ENCODE measurements at regions not wholly inside any gene's neighbourhood (a gene's known extent, or its start where the extent isn't known, plus 50 kb on each side); places are given as distances from the start of the nearest gene placed in this dataset.
"Not testable (repeated sequence)": the region's sequence is repeated elsewhere in the genome, so short reads cannot be mapped to it uniquely, and the experiment has no call there.

DNA sequence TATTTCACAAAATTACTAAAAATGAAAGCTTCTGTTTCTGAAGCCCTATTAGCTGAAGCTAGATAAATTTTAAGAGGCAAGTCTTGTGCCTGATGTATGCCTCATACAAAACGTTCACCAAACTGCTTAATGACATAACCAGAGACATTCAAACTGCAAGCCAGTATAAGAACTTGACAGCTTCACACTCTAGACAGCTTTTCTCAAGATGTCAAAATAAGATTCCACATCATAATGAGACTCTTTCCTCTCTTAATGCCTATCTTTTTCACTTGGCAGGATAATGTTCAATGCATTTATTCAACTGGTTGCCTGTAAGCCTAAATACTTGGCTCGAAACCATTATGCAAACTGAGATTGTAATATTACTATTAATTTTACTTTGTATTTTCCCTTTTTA is 424.0 kb downstream of the LTN1 start:
- no peak overlapping the region for H3K27ac ChIP-seq (ENCODE audit: low read depth in 1 of 2, low read length in 2 of 2)
- no peak overlapping the region for H3K9ac ChIP-seq (ENCODE audit: insufficient read depth, low read length, poor library complexity, severe bottlenecking)
- no peaks in the 10 kb centered on the region for H3K27me3 Mint-ChIP-seq (ENCODE audit: low read depth in 3 of 3)
- TF ChIP-seq, protein P1, sequence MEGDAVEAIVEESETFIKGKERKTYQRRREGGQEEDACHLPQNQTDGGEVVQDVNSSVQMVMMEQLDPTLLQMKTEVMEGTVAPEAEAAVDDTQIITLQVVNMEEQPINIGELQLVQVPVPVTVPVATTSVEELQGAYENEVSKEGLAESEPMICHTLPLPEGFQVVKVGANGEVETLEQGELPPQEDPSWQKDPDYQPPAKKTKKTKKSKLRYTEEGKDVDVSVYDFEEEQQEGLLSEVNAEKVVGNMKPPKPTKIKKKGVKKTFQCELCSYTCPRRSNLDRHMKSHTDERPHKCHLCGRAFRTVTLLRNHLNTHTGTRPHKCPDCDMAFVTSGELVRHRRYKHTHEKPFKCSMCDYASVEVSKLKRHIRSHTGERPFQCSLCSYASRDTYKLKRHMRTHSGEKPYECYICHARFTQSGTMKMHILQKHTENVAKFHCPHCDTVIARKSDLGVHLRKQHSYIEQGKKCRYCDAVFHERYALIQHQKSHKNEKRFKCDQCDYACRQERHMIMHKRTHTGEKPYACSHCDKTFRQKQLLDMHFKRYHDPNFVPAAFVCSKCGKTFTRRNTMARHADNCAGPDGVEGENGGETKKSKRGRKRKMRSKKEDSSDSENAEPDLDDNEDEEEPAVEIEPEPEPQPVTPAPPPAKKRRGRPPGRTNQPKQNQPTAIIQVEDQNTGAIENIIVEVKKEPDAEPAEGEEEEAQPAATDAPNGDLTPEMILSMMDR (IDR thresholded peaks at IDR 0.05): no peak
- no peaks in the 10 kb centered on the region for H3K79me2 ChIP-seq (ENCODE audit: insufficient read depth, low read length)
- H3K36me3 ChIP-seq (replicated peaks in 1 of 2; ENCODE audit: control insufficient read depth in 1 of 2, insufficient read depth in 2 of 2, low read length in 2 of 2): no peaks in the 10 kb centered on the region
- no peak overlapping the region for H3K4me3 ChIP-seq (replicated peaks in 1 of 3; ENCODE audit: low read depth in 2 of 3, low read length in 3 of 3)
- DNase-seq: no peak
- no peaks in the 10 kb centered on the region for H3K4me1 ChIP-seq (ENCODE audit: control insufficient read depth in 1 of 2, insufficient read depth in 2 of 2, low read length in 2 of 2)
- no peak overlapping the region for H3K4me3 Mint-ChIP-seq
- no peaks in the 10 kb centered on the region for H3K36me3 Mint-ChIP-seq
- no peak overlapping the region for H3K4me2 ChIP-seq (replicated peaks; ENCODE audit: extremely low read depth, low read length, poor library complexity, severe bottlenecking)
- no peaks in the 10 kb centered on the region for H3K4me1 Mint-ChIP-seq
- WGBS (ENCODE audit: insufficient coverage): 50% methylated on average over 1 of the region's 2 CpGs
- no peaks in the 10 kb centered on the region for H4K20me1 ChIP-seq (ENCODE audit: insufficient read depth, low read length)
- H3K9me3 Mint-ChIP-seq: peaks cover 0 to 5% (median 0%) of the 10 kb centered on the region in 7 donors
- intact Hi-C loops (cut with micrococcal nuclease): no loop called here
- no peaks in the 10 kb centered on the region for H3K27me3 ChIP-seq (ENCODE audit: control insufficient read depth in 2 of 2, insufficient read depth in 2 of 2, low read length in 2 of 2)
- no peak overlapping the region for H2AFZ ChIP-seq (ENCODE audit: insufficient read depth, low read depth, low read length, poor library complexity, severe bottlenecking)
- no peaks in the 10 kb centered on the region for H3K9me3 ChIP-seq (replicated peaks in 1 of 2; ENCODE audit: control insufficient read depth in 1 of 2, insufficient read depth in 1 of 2, low read length in 2 of 2)
- no peak overlapping the region for H3K27ac Mint-ChIP-seq

DNA sequence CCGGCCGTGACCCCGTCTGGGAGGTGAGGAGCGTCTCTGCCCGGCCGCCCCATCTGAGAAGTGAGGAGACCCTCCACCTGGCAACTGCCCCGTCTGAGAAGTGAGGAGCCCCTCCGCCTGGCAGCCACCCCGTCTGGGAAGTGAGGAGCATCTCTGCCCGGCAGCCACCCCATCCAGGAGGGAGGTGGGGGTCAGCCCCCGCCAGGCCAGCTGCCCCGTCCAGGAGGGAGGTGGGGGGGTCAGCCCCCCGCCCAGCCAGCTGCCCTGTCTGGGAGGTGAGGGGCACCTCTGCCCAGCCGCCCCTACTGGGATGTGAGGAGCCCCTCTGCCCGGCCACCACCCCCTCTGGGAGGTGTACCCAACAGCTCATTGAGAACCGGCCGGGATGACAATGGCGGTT is 428.7 kb downstream of the LTN1 start:
- H3K36me3 ChIP-seq (replicated peaks in 1 of 2; ENCODE audit: control insufficient read depth in 1 of 2, insufficient read depth in 2 of 2, low read length in 2 of 2); H3K9me3 ChIP-seq (replicated peaks in 1 of 2; ENCODE audit: control insufficient read depth in 1 of 2, insufficient read depth in 1 of 2, low read length in 2 of 2); H3K27ac Mint-ChIP-seq; H3K4me1 Mint-ChIP-seq; H3K4me1 ChIP-seq (ENCODE audit: control insufficient read depth in 1 of 2, insufficient read depth in 2 of 2, low read length in 2 of 2); H2AFZ ChIP-seq (ENCODE audit: insufficient read depth, low read depth, low read length, poor library complexity, severe bottlenecking); H3K9ac ChIP-seq (ENCODE audit: insufficient read depth, low read length, poor library complexity, severe bottlenecking); H3K79me2 ChIP-seq (ENCODE audit: insufficient read depth, low read length); H3K4me3 Mint-ChIP-seq; H3K4me2 ChIP-seq (replicated peaks; ENCODE audit: extremely low read depth, low read length, poor library complexity, severe bottlenecking); H3K36me3 Mint-ChIP-seq; H3K27ac ChIP-seq (ENCODE audit: low read depth in 1 of 2, low read length in 2 of 2); DNase-seq; H3K27me3 ChIP-seq (ENCODE audit: control insufficient read depth in 2 of 2, insufficient read depth in 2 of 2, low read length in 2 of 2); intact Hi-C loops (cut with micrococcal nuclease); H3K27me3 Mint-ChIP-seq (ENCODE audit: low read depth in 3 of 3); H3K4me3 ChIP-seq (replicated peaks in 1 of 3; ENCODE audit: low read depth in 2 of 3, low read length in 3 of 3); H4K20me1 ChIP-seq (ENCODE audit: insufficient read depth, low read length): not testable (repeated sequence)
- H3K9me3 Mint-ChIP-seq: peaks cover 0 to 13% (median 4%) of the 10 kb centered on the region in 7 donors
- whole genome bisulfite sequencing (ENCODE audit: insufficient coverage): no CpG with 5 or more reads among the region's 18 CpGs
